Kidney (tissue), 13 donors: ENCODE measurements at regions not wholly inside any gene's neighbourhood (a gene's known extent, or its start where the extent isn't known, plus 50 kb on each side); places are given as distances from the start of the nearest gene placed in this dataset.
A peak's percentile ranks its signal among the peaks of the same experiment; 100 is the strongest.

Experiments used
- DNase-seq, 5 donors: peaks; one replicate each; pipeline ENCODE4 v3.0.0-alpha.2; 2013 to 2020
- FAIRE-seq: peaks from 2 replicates; lab custom pipeline; 2012; peaks lifted over from hg19 to GRCh38; lab: Jason Lieb, UNC
- H3K27ac ChIP-seq, 2 donors: one replicate each; pipeline ENCODE4 v1.7.0; 2013; ENCODE audit warnings: low read depth in 2 of 2, low read length in 2 of 2, inconsistent platforms in 1 of 2
- H3K27me3 ChIP-seq: one replicate; pipeline ENCODE4 v1.7.1; 2013; ENCODE audit warnings: low read length, inconsistent platforms; ENCODE audit not compliant: control insufficient read depth, insufficient read depth
- H3K36me3 ChIP-seq, 3 donors: one replicate each; pipeline versions ENCODE4 v1.7.0 to v1.7.1; 2013; ENCODE audit warnings: low read length in 3 of 3, control low read depth in 1 of 3, inconsistent platforms in 1 of 3; ENCODE audit not compliant: insufficient read depth in 3 of 3, control insufficient read depth in 2 of 3
- H3K4me1 ChIP-seq, 3 donors: one replicate each; pipeline versions ENCODE4 v1.7.0 to v1.7.1; 2013; ENCODE audit warnings: low read length in 3 of 3, inconsistent platforms in 1 of 3, low read depth in 1 of 3; ENCODE audit not compliant: control insufficient read depth in 2 of 3, insufficient read depth in 2 of 3
- H3K4me3 ChIP-seq, 3 donors: one replicate each; pipeline versions ENCODE4 v1.7.0 to v1.8.1; 2013; ENCODE audit warnings: low read length in 3 of 3, control low read depth in 1 of 3, inconsistent platforms in 1 of 3
- H3K9ac ChIP-seq, 3 donors: one replicate each; pipeline versions ENCODE4 v1.7.0 to v1.7.1; 2013; ENCODE audit warnings: low read length in 3 of 3, control low read depth in 1 of 3, inconsistent platforms in 1 of 3
- H3K9me3 ChIP-seq, 3 donors: one replicate each; pipeline versions ENCODE4 v1.7.0 to v1.7.1; 2013; ENCODE audit warnings: low read length in 3 of 3, control low read depth in 1 of 3, inconsistent platforms in 1 of 3; ENCODE audit not compliant: control insufficient read depth in 2 of 3, insufficient read depth in 1 of 3
- intact Hi-C: fragments of 100-400 bp; cut with DNase I; formaldehyde crosslinking; loops from one replicate; pipeline ENCODE4 v1.11.1; 2022
- TF ChIP-seq, protein P1 (sequence below): IDR thresholded peaks from 3 replicates; pipeline ENCODE4 v1.5.1; 2012; ENCODE audit warnings: mild to moderate bottlenecking, moderate library complexity, borderline replicate concordance; ENCODE audit not compliant: insufficient read depth; ENCODE audit errors: extremely low read depth
- donor health status: control.
- donor health status: control.
- donor health status: control.
- donor health status: control.
- donor health status: control.
- donor health status: DM: yes; HTN: yes; CAD: no.
- donor health status: Normal renal cell carcinoma (clear cell type).

DNA sequence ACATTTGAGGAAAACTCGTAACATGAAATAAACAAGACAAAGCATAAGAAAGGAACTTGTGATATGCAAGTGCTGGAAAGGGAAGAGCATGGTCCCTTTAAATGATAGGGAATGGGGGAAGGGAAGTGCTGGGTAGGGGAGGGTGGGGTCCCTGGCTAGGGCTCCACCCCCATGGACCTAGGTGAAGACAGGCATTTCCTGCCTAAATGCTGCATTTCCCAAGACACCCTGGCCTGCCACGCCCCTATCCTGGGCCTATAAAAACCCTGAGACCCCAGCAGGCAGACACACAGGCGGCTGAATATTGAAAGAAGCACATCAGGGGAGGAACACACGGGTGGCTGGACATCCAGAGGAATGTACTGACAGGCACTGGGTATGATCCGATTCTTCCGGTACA, 499.9 kb downstream of the ZEB2 start:
- TF ChIP-seq, protein P1, sequence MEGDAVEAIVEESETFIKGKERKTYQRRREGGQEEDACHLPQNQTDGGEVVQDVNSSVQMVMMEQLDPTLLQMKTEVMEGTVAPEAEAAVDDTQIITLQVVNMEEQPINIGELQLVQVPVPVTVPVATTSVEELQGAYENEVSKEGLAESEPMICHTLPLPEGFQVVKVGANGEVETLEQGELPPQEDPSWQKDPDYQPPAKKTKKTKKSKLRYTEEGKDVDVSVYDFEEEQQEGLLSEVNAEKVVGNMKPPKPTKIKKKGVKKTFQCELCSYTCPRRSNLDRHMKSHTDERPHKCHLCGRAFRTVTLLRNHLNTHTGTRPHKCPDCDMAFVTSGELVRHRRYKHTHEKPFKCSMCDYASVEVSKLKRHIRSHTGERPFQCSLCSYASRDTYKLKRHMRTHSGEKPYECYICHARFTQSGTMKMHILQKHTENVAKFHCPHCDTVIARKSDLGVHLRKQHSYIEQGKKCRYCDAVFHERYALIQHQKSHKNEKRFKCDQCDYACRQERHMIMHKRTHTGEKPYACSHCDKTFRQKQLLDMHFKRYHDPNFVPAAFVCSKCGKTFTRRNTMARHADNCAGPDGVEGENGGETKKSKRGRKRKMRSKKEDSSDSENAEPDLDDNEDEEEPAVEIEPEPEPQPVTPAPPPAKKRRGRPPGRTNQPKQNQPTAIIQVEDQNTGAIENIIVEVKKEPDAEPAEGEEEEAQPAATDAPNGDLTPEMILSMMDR: no peak
- no peaks in the 10 kb centered on the region for H3K36me3 ChIP-seq
- DNase-seq: peak in 1 of 5 donors; percentile 24
- H3K9me3 ChIP-seq: no peaks in the 10 kb centered on the region
- FAIRE-seq: no peak
- no peaks in the 10 kb centered on the region for H3K4me1 ChIP-seq
- H3K27me3 ChIP-seq: no peaks in the 10 kb centered on the region
- no peak overlapping the region for H3K4me3 ChIP-seq
- no peak overlapping the region for H3K27ac ChIP-seq
- H3K9ac ChIP-seq: no peak overlapping the region
- intact Hi-C loops: no loop called here

DNA sequence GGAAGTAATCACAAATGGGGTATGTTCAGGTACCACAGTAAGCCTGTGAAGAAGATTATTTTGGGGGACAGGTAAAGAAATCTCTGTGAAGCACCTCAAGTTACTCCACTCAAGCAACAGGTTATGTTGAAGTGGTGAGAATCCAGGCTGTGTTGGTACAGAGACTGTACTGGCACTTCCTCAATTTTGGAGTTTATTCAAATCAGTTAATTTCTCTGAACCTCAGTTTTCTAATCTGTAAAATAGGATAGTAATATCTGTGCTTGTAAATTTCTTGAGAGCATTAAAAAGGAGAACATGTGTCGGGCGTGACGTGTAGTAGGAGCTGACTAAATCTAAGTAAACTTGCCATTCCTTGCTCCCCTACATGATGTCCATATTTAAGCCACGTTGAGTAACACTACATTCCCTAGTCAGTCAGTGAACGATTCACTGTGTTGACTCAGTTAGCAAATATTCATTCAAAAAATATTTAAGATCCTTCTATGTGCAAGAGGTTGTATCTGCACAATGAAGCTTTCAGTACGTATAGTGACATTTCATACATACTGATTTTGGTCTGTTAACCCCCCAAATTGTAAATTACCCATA, 504.2 kb downstream of the ZEB2 start:
- H3K4me1 ChIP-seq: no peaks in the 10 kb centered on the region
- DNase-seq (no peak), FAIRE-seq (no peak)
- intact Hi-C loops: no loop called here
- H3K36me3 ChIP-seq: no peaks in the 10 kb centered on the region
- TF ChIP-seq, protein P1: no peak
- H3K27ac ChIP-seq: no peak overlapping the region
- no peaks in the 10 kb centered on the region for H3K9me3 ChIP-seq
- H3K27me3 ChIP-seq: no peaks in the 10 kb centered on the region
- no peak overlapping the region for H3K9ac ChIP-seq
- no peak overlapping the region for H3K4me3 ChIP-seq

DNA sequence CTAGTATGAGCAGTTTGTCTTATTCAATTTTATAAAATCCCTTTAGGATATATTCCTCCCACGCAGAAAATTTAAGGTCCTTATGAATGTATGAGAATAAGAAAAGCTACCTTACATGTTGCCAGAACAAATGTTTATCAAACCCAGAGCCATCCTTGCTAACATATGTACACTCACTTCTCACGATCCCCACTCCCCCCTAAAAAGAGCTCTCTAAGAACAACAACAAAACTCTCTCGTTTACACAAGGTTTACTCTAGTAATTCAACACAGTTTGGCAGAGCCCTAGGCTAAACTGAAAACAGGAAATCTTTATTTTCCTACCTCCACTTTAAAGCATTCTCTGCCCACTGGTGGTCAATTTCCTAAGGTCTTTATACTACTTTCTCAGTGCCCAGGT, 504.9 kb downstream of the ZEB2 start:
- no peaks in the 10 kb centered on the region for H3K9me3 ChIP-seq
- intact Hi-C loops: no loop called here
- TF ChIP-seq, protein P1: no peak
- H3K27ac ChIP-seq: no peak overlapping the region
- no peaks in the 10 kb centered on the region for H3K27me3 ChIP-seq
- no peak for DNase-seq
- no peaks in the 10 kb centered on the region for H3K36me3 ChIP-seq
- no peak for FAIRE-seq
- no peak overlapping the region for H3K9ac ChIP-seq
- no peak overlapping the region for H3K4me3 ChIP-seq
- peaks cover 0 to 2% (median 0%) of the 10 kb centered on the region in 3 donors for H3K4me1 ChIP-seq

DNA sequence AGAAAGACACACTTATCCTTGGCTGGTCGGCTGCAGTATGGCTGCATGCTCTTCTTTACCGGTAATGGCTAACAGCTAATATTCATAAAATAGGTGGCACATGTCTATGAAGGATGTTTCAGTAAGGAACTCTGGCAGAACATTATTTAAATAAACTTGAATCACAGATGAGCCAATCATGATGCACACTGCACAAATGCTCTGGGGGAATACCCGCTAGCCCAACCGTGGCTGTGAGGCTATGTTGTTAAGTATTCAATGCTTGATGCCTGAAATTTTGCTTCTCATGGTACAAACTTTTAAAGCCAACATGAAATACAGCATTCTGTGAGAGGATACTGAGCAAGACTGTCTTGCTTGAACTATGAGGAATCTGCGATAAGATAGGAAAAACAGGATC, 505.8 kb downstream of the ZEB2 start:
- Histone ChIP-seq H3K27me3 (no peaks in the 10 kb centered on the region), H3K27ac (no peak overlapping the region), H3K4me1 (peaks cover 0 to 2% (median 0%) of the 10 kb centered on the region in 3 donors), H3K9ac (no peak overlapping the region), H3K4me3 (no peak overlapping the region), H3K36me3 (no peaks in the 10 kb centered on the region), H3K9me3 (no peaks in the 10 kb centered on the region)
- TF ChIP-seq, protein P1: no peak
- intact Hi-C loops: no loop called here
- FAIRE-seq: no peak
- DNase-seq: no peak
